ENCODE measurements at regions not wholly inside any gene's neighbourhood (a gene's known extent, or its start where the extent isn't known, plus 50 kb on each side); places are given as distances from the start of the nearest gene placed in this dataset.

DNA sequence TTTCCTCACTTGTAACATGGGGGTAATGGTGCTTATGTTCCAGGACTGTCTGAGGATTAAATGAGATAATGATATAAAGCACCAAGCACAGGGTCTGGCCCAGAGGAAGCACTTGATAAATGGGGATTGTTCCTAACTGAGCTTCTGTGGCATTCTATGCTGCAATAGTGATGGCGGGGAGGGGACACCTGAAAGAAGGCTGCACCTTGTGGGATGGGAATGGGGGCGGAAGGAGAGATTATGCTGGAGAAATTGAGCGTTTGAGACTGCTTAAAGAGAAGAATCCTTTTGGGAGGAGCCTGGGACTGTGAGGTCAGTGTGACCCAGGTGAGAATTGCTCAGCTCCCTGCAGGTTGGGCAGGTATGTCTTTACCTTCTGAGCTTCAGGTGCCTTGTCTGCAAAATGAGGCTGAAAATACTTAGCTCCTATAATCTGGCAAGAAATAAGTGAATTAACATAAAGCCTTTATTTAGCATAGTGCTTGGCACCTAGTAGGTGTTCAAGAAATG lies 55.9 kb upstream of the CTPS1 start:
- H3K4me3 ChIP-seq (ENCODE audit: low read depth in 2 of 2, low read length in 2 of 2) = no peak overlapping the region
- H3K36me3 ChIP-seq (ENCODE audit: control insufficient read depth, insufficient read depth, low read length) = no peaks in the 10 kb centered on the region
- DNase-seq (ENCODE audit: low read depth, low spot score) = no peak
- in situ Hi-C loops (cut with HindIII; ENCODE audit: low pct_unique_long_range_greater_than_20kb, low sequenced_read_pairs) (no loop called here), intact Hi-C loops (cut with micrococcal nuclease; ENCODE audit: unreplicated experiment) (no loop called here)
- H3K27ac ChIP-seq (ENCODE audit: low read length) = peak overlapping the region; percentile 89; the same call in 1 of the 2 replicates
- POLR2A ChIA-PET = interaction anchor here (1.3 kb wide), 1 partner anchor 61 kb away, joined by 3 read pairs; the partner anchor contains the start of gene CITED4
- no TSS peak for BruUV-seq (replicated peaks)
- TF ChIP-seq, protein P1, sequence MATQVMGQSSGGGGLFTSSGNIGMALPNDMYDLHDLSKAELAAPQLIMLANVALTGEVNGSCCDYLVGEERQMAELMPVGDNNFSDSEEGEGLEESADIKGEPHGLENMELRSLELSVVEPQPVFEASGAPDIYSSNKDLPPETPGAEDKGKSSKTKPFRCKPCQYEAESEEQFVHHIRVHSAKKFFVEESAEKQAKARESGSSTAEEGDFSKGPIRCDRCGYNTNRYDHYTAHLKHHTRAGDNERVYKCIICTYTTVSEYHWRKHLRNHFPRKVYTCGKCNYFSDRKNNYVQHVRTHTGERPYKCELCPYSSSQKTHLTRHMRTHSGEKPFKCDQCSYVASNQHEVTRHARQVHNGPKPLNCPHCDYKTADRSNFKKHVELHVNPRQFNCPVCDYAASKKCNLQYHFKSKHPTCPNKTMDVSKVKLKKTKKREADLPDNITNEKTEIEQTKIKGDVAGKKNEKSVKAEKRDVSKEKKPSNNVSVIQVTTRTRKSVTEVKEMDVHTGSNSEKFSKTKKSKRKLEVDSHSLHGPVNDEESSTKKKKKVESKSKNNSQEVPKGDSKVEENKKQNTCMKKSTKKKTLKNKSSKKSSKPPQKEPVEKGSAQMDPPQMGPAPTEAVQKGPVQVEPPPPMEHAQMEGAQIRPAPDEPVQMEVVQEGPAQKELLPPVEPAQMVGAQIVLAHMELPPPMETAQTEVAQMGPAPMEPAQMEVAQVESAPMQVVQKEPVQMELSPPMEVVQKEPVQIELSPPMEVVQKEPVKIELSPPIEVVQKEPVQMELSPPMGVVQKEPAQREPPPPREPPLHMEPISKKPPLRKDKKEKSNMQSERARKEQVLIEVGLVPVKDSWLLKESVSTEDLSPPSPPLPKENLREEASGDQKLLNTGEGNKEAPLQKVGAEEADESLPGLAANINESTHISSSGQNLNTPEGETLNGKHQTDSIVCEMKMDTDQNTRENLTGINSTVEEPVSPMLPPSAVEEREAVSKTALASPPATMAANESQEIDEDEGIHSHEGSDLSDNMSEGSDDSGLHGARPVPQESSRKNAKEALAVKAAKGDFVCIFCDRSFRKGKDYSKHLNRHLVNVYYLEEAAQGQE (IDR thresholded peaks at IDR 0.05; ENCODE audit: insufficient read depth in 1 of 2, low read depth in 2 of 2, low read length in 1 of 2) = no peak
- no peak for TF ChIP-seq SIN3A (IDR thresholded peaks at IDR 0.05; ENCODE audit: borderline replicate concordance, insufficient read depth, low read depth, low read length)
- TF ChIP-seq, protein P2, sequence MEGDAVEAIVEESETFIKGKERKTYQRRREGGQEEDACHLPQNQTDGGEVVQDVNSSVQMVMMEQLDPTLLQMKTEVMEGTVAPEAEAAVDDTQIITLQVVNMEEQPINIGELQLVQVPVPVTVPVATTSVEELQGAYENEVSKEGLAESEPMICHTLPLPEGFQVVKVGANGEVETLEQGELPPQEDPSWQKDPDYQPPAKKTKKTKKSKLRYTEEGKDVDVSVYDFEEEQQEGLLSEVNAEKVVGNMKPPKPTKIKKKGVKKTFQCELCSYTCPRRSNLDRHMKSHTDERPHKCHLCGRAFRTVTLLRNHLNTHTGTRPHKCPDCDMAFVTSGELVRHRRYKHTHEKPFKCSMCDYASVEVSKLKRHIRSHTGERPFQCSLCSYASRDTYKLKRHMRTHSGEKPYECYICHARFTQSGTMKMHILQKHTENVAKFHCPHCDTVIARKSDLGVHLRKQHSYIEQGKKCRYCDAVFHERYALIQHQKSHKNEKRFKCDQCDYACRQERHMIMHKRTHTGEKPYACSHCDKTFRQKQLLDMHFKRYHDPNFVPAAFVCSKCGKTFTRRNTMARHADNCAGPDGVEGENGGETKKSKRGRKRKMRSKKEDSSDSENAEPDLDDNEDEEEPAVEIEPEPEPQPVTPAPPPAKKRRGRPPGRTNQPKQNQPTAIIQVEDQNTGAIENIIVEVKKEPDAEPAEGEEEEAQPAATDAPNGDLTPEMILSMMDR (IDR thresholded peaks at IDR 0.05) = no peak
- TF ChIP-seq TCF7L2 (IDR thresholded peaks at IDR 0.05; ENCODE audit: low read depth, low read length) = no peak
- no peak for TF ChIP-seq POLR2AphosphoS5 (IDR thresholded peaks at IDR 0.05; ENCODE audit: low read depth, low read length)
- no peaks in the 10 kb centered on the region for H3K9me3 ChIP-seq (ENCODE audit: control insufficient read depth, insufficient read depth, low read depth, low read length)
- ATAC-seq = no peak
- peaks cover 60% of the 10 kb centered on the region for H3K4me1 ChIP-seq (ENCODE audit: control insufficient read depth, insufficient read depth, low read length)
- CTCF ChIA-PET = interaction anchor here (0.6 to 1.4 kb wide), 2 partner anchors 10 to 43 kb away, joined by 3 to 4 read pairs; no protein-coding TSS in a partner anchor
- H3K27me3 ChIP-seq (ENCODE audit: control insufficient read depth, insufficient read depth, low read length) = no peaks in the 10 kb centered on the region

DNA sequence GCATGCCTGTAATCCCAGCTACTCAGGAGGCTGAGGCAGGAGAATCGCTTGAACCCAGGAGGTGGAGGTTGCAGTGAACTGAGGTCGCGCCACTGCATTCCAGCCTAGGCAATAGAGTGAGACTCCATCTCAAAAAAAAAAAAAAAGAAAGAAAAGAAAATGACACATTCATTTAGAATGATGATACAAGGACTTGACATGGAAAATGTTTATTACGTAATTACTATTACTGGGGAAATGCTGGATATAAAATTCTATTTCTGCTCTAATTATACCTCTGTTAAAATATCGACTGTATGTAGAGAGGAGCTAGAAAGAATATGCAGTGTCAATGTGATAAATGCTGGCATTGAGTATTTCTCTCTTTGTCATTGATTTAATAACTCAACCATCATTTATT lies 54.7 kb upstream of the CTPS1 start:
- in situ Hi-C loops (cut with HindIII; ENCODE audit: low pct_unique_long_range_greater_than_20kb, low sequenced_read_pairs) = no loop called here

More for the DNA sequence above, 54.7 kb upstream of the CTPS1 start:
- ChIA-PET CTCF (interaction anchor here (0.7 to 0.8 kb wide), 2 partner anchors 24 to 69 kb away, joined by 4 read pairs; no protein-coding TSS in a partner anchor), POLR2A (interaction anchor here (0.5 to 0.7 kb wide), 2 partner anchors 24 to 50 kb away, joined by 4 to 5 read pairs; no protein-coding TSS in a partner anchor)
- Histone ChIP-seq H3K36me3 (ENCODE audit: control insufficient read depth, insufficient read depth, low read length) (no peaks in the 10 kb centered on the region), H3K9me3 (ENCODE audit: control insufficient read depth, insufficient read depth, low read depth, low read length) (no peaks in the 10 kb centered on the region), H3K27me3 (ENCODE audit: control insufficient read depth, insufficient read depth, low read length) (no peaks in the 10 kb centered on the region), H3K4me1 (ENCODE audit: control insufficient read depth, insufficient read depth, low read length) (peaks cover 48% of the 10 kb centered on the region), H3K27ac (ENCODE audit: low read length) (peak overlapping the region; percentile 90), H3K4me3 (ENCODE audit: low read depth in 2 of 2, low read length in 2 of 2) (no peak overlapping the region)
- ATAC-seq (no peak), DNase-seq (ENCODE audit: low read depth, low spot score) (no peak)
- no TSS peak for BruUV-seq (replicated peaks)
- intact Hi-C loops (cut with micrococcal nuclease; ENCODE audit: unreplicated experiment) = no loop called here
- TF ChIP-seq TCF7L2 (IDR thresholded peaks at IDR 0.05; ENCODE audit: low read depth, low read length) (no peak), SIN3A (IDR thresholded peaks at IDR 0.05; ENCODE audit: borderline replicate concordance, insufficient read depth, low read depth, low read length) (no peak), POLR2AphosphoS5 (IDR thresholded peaks at IDR 0.05; ENCODE audit: low read depth, low read length) (no peak)
- TF ChIP-seq, protein P2 (IDR thresholded peaks at IDR 0.05) = no peak
- TF ChIP-seq, protein P1 (IDR thresholded peaks at IDR 0.05; ENCODE audit: insufficient read depth in 1 of 2, low read depth in 2 of 2, low read length in 1 of 2) = no peak

Data from Panc1 (cell line).